ENCODE measurements at regions not wholly inside any gene's neighbourhood (a gene's known extent, or its start where the extent isn't known, plus 50 kb on each side); places are given as distances from the start of the nearest gene placed in this dataset.

- Histone ChIP-seq H3K4me2 (no peak overlapping the region), H3K9ac (no peak overlapping the region)
- no peak for TF ChIP-seq POLR2AphosphoS5 (IDR thresholded peaks at IDR 0.05; ENCODE audit: low read depth, low read length)
- TF ChIP-seq USF2 (IDR thresholded peaks at IDR 0.05; ENCODE audit: borderline replicate concordance, low read depth, low read length) = no peak
- no peak for TF ChIP-seq MEF2A (IDR thresholded peaks at IDR 0.05; ENCODE audit: borderline replicate concordance, low read depth)
- no peak for TF ChIP-seq ZBTB33 (IDR thresholded peaks at IDR 0.05; ENCODE audit: borderline replicate concordance, low read depth)
- TF ChIP-seq RXRA (IDR thresholded peaks at IDR 0.05; ENCODE audit: borderline replicate concordance, low read depth) = no peak
These were observed 281.1 kb upstream of the AMIGO2 start for GRCh38 chr12:47360771-47361388.

GRCh38 chr12:47360093-47360480 is 280.3 kb upstream of the AMIGO2 start:
- Histone ChIP-seq H3K9me2 (no peaks in the 10 kb centered on the region), H3K9ac (no peak overlapping the region), H3K79me2 (ENCODE audit: insufficient read depth) (no peaks in the 10 kb centered on the region), H3K4me2 (no peak overlapping the region), H3K36me3 (replicated peaks in 1 of 2; ENCODE audit: control insufficient read depth in 1 of 2, insufficient read depth in 2 of 2, low read length in 1 of 2) (no peaks in the 10 kb centered on the region), H4K20me1 (ENCODE audit: insufficient read depth) (no peaks in the 10 kb centered on the region), H3F3A (replicated peaks; ENCODE audit: insufficient read depth) (no peaks in the 10 kb centered on the region), H3K4me3 (ENCODE audit: low read depth in 2 of 2, low read length in 1 of 2) (no peak overlapping the region), H2AFZ (ENCODE audit: low read depth) (no peak overlapping the region), H3K4me1 (ENCODE audit: control insufficient read depth in 1 of 2, insufficient read depth in 2 of 2, low read depth in 1 of 2, low read length in 1 of 2) (peaks cover 0 to 3% of the 10 kb centered on the region in 2 experiments; a peak in 1 of 4 replicates), H3K27me3 (ENCODE audit: insufficient read depth) (peaks cover 14% of the 10 kb centered on the region; the same call in 1 of the 2 replicates), H3K9me3 (no peaks in the 10 kb centered on the region), H3K27ac (ENCODE audit: low read depth in 2 of 2, low read length in 1 of 2) (no peak overlapping the region)
- DNase-seq = no peak
- TF ChIP-seq POLR2AphosphoS5 (IDR thresholded peaks at IDR 0.05; ENCODE audit: low read depth, low read length) (no peak), USF1 (IDR thresholded peaks at IDR 0.05; ENCODE audit: borderline replicate concordance, low read depth) (no peak), TCF12 (IDR thresholded peaks at IDR 0.05) (no peak), RFX5 (IDR thresholded peaks at IDR 0.05; ENCODE audit: low read length) (no peak), RCOR1 (IDR thresholded peaks at IDR 0.05; ENCODE audit: low read length) (no peak), NRF1 (IDR thresholded peaks at IDR 0.05; ENCODE audit: low read depth, low read length) (no peak)
- ChIA-PET POLR2A (no interaction called here), CTCF (no interaction called here)
- WGBS (ENCODE audit: low lambda C conversion rate) = 4% methylated on average over 1 of the region's 1 CpG

More at GRCh38 chr12:47360771-47361388, 281.1 kb upstream of the AMIGO2 start:
- 8% methylated on average over 4 of the region's 4 CpGs for WGBS (ENCODE audit: low lambda C conversion rate)
- Histone ChIP-seq H3K4me1 (ENCODE audit: control insufficient read depth in 1 of 2, insufficient read depth in 2 of 2, low read depth in 1 of 2, low read length in 1 of 2) (peaks cover 0 to 3% of the 10 kb centered on the region in 2 experiments; a peak in 1 of 4 replicates), H2AFZ (ENCODE audit: low read depth) (no peak overlapping the region), H3K79me2 (ENCODE audit: insufficient read depth) (no peaks in the 10 kb centered on the region), H3K36me3 (replicated peaks in 1 of 2; ENCODE audit: control insufficient read depth in 1 of 2, insufficient read depth in 2 of 2, low read length in 1 of 2) (no peaks in the 10 kb centered on the region), H3K9me2 (no peaks in the 10 kb centered on the region), H3F3A (replicated peaks; ENCODE audit: insufficient read depth) (no peaks in the 10 kb centered on the region), H4K20me1 (ENCODE audit: insufficient read depth) (no peaks in the 10 kb centered on the region), H3K9me3 (no peaks in the 10 kb centered on the region), H3K27ac (ENCODE audit: low read depth in 2 of 2, low read length in 1 of 2) (no peak overlapping the region), H3K27me3 (ENCODE audit: insufficient read depth) (peaks cover 14% of the 10 kb centered on the region; the same call in 1 of the 2 replicates), H3K4me3 (ENCODE audit: low read depth in 2 of 2, low read length in 1 of 2) (no peak overlapping the region)
- ChIA-PET CTCF (no interaction called here), POLR2A (no interaction called here)
- no peak for DNase-seq

Data from SK-N-SH (cell line).